Body of pancreas (tissue), 4 donors: ENCODE measurements at regions not wholly inside any gene's neighbourhood (a gene's known extent, or its start where the extent isn't known, plus 50 kb on each side); places are given as distances from the start of the nearest gene placed in this dataset.
"Not testable (repeated sequence)": the region's sequence is repeated elsewhere in the genome, so short reads cannot be mapped to it uniquely, and the experiment has no call there.

Source experiments
- ATAC-seq: fragments of 150-250 bp; one replicate; pipeline ENCODE4 v1.9.1; 2016
- DNase-seq, 4 donors: peaks; one replicate each; pipeline ENCODE4 v3.0.0-alpha.2; 2019
- H3K27ac ChIP-seq, 4 donors: fragments of 200-600 bp; sonication (generic); 1 replicate in 3 of 4; 2 replicates in 1 of 4; pipeline versions ENCODE4 v1.5.1 to v1.6.1; 2016 to 2019; ENCODE audit warnings: mild to moderate bottlenecking in 1 of 4, mixed read lengths in 1 of 4, moderate library complexity in 1 of 4
- H3K27me3 ChIP-seq, 2 donors: fragments of 200-600 bp; sonication (generic); one replicate each; pipeline ENCODE4 v1.6.0; 2016; ENCODE audit warnings: mild to moderate bottlenecking in 1 of 2
- H3K36me3 ChIP-seq, 2 donors: fragments of 200-600 bp; sonication (generic); replicated peaks in 1 of 2; 2 replicates each; pipeline ENCODE4 v1.5.1; 2016; ENCODE audit warnings: low read depth in 2 of 2; ENCODE audit not compliant: insufficient read depth in 1 of 2
- H3K4me1 ChIP-seq: fragments of 200-600 bp; sonication (generic); one replicate; pipeline ENCODE4 v1.6.0; 2016
- H3K4me3 ChIP-seq, 2 donors: fragments of 200-600 bp; sonication (generic); 1 replicate in 1 of 2; 2 replicates in 1 of 2; pipeline ENCODE4 v1.5.1; 2016 to 2019
- H3K9me3 ChIP-seq, 3 donors: fragments of 200-600 bp; sonication (generic); 1 replicate in 2 of 3; 2 replicates in 1 of 3; pipeline ENCODE4 v1.5.1; 2016
- POLR2A ChIP-seq, 3 donors: fragments of 450-650 bp; IDR thresholded peaks; one replicate each; pipeline ENCODE4 v1.6.1; 2016; ENCODE audit warnings: antibody characterized with exemption in 3 of 3, mild to moderate bottlenecking in 2 of 3
- WGBS, 2 donors: methylation state at CpG; one replicate each; pipeline ENCODE4 v1.1.5; 2017; 5-methylcytosine and 5-hydroxymethylcytosine counted together
- intact Hi-C: fragments of 100-400 bp; cut with DNase I; formaldehyde crosslinking; loops from one replicate; pipeline ENCODE4 v1.15.1; 2023
- TF ChIP-seq, protein P1 (sequence below), 7 experiments: fragments of 450-650 bp in 4 of 7; fragments of 200-600 bp in 3 of 7; sonication (generic) in 3 of 7; IDR thresholded peaks; one replicate each; pipeline ENCODE4 v1.5.1; 2016 to 2019; ENCODE audit warnings: antibody characterized with exemption in 7 of 7

GRCh38 chr16:10262377-10263132 lies 80.3 kb upstream of the GRIN2A start:
- WGBS, 2 donors = 84 to 86% methylated on average over 7 of the region's 7 CpGs
- Histone ChIP-seq H3K36me3 (no peaks in the 10 kb centered on the region), H3K4me1 (peaks cover under 1% of the 10 kb centered on the region), H3K4me3 (no peak overlapping the region), H3K27ac (no peak overlapping the region), H3K27me3 (no peaks in the 10 kb centered on the region), H3K9me3 (no peaks in the 10 kb centered on the region)
- intact Hi-C loops = no loop called here
- DNase-seq (no peak), ATAC-seq (no peak)
- TF ChIP-seq, protein P1, sequence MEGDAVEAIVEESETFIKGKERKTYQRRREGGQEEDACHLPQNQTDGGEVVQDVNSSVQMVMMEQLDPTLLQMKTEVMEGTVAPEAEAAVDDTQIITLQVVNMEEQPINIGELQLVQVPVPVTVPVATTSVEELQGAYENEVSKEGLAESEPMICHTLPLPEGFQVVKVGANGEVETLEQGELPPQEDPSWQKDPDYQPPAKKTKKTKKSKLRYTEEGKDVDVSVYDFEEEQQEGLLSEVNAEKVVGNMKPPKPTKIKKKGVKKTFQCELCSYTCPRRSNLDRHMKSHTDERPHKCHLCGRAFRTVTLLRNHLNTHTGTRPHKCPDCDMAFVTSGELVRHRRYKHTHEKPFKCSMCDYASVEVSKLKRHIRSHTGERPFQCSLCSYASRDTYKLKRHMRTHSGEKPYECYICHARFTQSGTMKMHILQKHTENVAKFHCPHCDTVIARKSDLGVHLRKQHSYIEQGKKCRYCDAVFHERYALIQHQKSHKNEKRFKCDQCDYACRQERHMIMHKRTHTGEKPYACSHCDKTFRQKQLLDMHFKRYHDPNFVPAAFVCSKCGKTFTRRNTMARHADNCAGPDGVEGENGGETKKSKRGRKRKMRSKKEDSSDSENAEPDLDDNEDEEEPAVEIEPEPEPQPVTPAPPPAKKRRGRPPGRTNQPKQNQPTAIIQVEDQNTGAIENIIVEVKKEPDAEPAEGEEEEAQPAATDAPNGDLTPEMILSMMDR (IDR thresholded peaks at IDR 0.05) = no peak
- no peak for TF ChIP-seq POLR2A (IDR thresholded peaks at IDR 0.05)

DNA sequence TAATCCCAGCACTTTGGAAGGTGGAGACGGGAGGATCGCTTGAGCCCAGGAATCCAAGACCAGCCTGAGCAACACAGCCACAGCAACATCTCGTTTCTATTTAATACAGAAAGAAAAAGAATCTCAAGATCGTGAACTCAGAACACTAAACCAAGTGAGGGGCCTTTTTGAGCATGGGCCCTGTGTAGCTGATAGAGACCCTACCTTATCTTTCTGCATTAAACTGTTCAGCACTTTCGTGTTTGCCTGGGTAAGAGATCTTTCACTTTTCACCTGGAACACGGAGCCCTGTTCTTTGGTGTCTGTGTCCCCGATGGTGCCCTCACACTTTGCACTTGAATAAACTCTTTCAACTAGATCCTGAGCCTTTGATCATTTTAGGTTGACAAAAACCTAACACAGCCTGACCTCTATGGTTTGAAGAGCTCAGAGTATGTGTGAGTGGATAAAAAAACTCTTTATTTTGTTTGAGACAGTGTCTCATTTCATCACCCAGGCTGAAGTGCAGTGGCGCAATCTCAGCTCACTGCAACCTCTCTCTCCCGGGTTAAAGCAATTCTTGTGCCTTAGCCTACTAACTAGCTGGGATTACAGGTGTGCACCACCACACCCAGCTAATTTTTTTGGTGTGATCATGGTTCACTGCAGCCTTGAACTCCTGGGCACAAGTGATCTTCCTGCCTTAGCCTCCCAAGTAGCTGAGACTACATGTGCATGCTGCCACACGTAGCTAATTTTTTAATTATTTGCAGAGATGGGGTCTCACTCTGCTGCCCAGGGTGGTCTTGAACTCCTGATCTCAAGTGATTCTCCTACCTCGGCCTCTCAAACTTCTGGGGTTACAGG lies 83.8 kb upstream of the GRIN2A start:
- Histone ChIP-seq H3K9me3 (no peaks in the 10 kb centered on the region), H3K36me3 (no peaks in the 10 kb centered on the region), H3K27ac (no peak overlapping the region), H3K4me3 (no peak overlapping the region), H3K4me1 (no peaks in the 10 kb centered on the region), H3K27me3 (no peaks in the 10 kb centered on the region)
- 63 to 74% methylated on average over 11 of the region's 11 CpGs for WGBS, 2 donors
- TF ChIP-seq, protein P1 (IDR thresholded peaks at IDR 0.05) = no peak
- no peak for TF ChIP-seq POLR2A (IDR thresholded peaks at IDR 0.05)
- intact Hi-C loops = no loop called here
- ATAC-seq (no peak), DNase-seq (no peak)

DNA sequence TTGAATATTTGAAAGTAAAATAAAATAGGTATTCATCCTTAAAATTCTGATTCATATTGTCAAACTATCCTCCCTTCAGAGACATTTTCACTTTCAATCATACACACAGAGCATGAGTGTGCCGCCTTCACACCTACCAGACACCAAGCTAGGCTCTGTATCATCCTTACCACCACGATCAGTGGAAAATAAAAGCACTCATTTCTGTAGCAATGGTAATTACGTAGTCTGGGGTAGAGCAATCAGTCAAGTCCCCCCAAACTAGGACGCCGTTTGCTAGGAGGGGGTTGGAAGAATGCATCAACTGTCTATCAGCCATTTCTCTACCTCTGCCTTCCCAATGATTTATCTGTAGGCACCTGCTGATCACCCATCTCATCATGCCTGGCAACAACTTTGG lies 84.6 kb upstream of the GRIN2A start:
- WGBS, 2 donors = 74 to 82% methylated on average over 5 of the region's 5 CpGs
- Histone ChIP-seq H3K36me3 (no peaks in the 10 kb centered on the region), H3K9me3 (no peaks in the 10 kb centered on the region), H3K27me3 (no peaks in the 10 kb centered on the region), H3K4me1 (no peaks in the 10 kb centered on the region), H3K4me3 (no peak overlapping the region), H3K27ac (no peak overlapping the region)
- no peak for TF ChIP-seq POLR2A (IDR thresholded peaks at IDR 0.05)
- TF ChIP-seq, protein P1 (IDR thresholded peaks at IDR 0.05) = no peak
- ATAC-seq (no peak), DNase-seq (no peak)
- intact Hi-C loops = no loop called here

DNA sequence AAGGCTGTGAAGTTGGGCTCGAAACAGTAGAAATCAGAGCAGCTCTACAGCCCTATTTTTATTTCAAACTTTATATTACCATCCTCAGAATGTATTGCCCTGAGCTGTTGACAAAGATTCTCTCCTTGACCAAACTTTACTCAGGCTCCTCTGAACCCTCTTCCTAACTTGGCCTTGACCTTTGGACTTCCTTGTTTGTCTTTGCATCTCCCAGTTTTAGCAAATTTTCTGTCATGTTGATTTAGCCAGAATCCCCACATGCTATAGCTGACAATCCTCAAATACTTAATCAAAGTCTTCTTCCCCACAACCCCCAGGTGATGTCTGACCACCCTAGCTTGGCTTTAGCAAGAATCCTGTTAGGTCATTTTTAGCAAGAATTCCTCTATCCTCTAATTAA lies 87.4 kb upstream of the GRIN2A start:
- Histone ChIP-seq H3K4me3 (no peak overlapping the region), H3K27ac (no peak overlapping the region), H3K4me1 (no peaks in the 10 kb centered on the region), H3K27me3 (no peaks in the 10 kb centered on the region), H3K9me3 (no peaks in the 10 kb centered on the region), H3K36me3 (no peaks in the 10 kb centered on the region)
- 67 to 76% methylated on average over 1 of the region's 1 CpG for WGBS, 2 donors
- DNase-seq = no peak
- intact Hi-C loops = no loop called here
- ATAC-seq = no peak
- TF ChIP-seq, protein P1 (IDR thresholded peaks at IDR 0.05) = no peak
- no peak for TF ChIP-seq POLR2A (IDR thresholded peaks at IDR 0.05)

DNA sequence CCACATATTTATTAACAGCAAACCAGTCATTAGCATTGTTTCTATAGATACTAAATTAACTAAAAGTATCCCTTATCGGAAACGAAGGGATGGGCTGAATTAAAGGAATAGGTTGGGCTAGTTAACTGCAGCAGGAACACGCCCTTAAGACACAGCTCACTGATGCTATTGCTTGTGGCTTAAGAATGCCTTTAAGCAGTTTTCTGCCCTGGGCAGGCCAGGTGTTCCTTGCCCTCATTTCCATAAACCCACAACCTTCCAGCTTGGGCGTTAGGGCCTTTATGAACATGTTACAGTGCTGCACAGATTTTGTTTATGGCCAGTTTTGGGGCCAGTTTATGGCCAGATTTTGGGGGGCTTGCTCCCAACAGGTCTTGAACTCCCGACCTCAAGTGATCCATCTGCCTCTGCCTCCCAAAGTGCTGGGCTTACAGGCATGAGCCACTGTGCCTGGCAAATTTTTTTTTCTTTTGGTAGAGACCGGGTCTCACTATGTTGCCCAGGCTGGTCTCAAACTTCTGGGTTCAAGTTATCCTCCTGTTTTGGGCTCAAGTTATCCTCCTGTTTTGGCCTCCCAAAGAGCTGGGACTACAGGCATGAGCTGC lies 90.1 kb upstream of the GRIN2A start:
- H3K27ac ChIP-seq, H3K9me3 ChIP-seq, ATAC-seq, H3K36me3 ChIP-seq, H3K27me3 ChIP-seq, H3K4me3 ChIP-seq, DNase-seq, intact Hi-C loops, H3K4me1 ChIP-seq: not testable (repeated sequence)
- 74 to 78% methylated on average over 6 of the region's 6 CpGs for WGBS, 2 donors

DNA sequence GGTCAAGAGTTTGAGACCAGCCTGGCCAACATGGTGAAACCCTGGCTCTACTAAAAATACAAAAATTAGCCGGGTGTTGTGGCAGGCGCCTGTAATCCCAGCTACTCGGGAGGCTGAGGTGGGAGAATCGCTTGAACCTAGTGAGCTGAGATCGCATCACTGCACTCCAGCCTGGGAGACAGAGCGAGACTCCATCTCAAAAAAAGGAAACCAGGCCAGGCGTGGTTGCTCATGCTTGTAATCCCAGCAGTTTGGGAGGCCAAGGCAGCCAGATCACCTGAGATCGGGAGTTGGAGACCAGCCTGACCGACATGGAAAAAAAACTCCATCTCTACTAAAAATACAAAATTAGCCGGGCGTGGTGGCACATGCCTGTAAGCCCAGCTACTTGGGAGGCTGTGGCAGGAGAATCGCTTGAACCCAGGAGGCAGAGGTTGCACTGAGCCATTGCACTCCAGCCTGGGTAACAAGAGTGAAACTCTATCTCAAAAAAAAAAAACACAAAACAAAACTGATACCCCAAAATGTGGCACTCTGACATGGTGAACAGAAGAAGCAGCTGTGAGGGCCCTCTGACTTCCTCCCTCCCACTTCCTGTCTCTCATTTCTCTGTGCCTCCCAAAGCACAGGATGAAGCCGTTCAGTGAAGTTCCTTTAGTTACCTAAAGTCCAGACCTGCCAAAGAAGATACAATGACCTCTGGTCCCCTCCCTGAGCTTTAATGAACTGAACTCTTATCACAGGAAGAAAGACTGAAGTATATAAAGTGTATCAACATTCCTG lies 93.2 kb upstream of the GRIN2A start:
- H3K27me3 ChIP-seq, ATAC-seq, DNase-seq, intact Hi-C loops, H3K4me3 ChIP-seq, H3K36me3 ChIP-seq, H3K4me1 ChIP-seq, H3K9me3 ChIP-seq, H3K27ac ChIP-seq: not testable (repeated sequence)
- 82 to 90% methylated on average over 13 of the region's 13 CpGs for WGBS, 2 donors
